ENCODE measurements at regions not wholly inside any gene's neighbourhood (a gene's known extent, or its start where the extent isn't known, plus 50 kb on each side); places are given as distances from the start of the nearest gene placed in this dataset.
"Not testable (repeated sequence)": the region's sequence is repeated elsewhere in the genome, so short reads cannot be mapped to it uniquely, and the experiment has no call there.

DNA sequence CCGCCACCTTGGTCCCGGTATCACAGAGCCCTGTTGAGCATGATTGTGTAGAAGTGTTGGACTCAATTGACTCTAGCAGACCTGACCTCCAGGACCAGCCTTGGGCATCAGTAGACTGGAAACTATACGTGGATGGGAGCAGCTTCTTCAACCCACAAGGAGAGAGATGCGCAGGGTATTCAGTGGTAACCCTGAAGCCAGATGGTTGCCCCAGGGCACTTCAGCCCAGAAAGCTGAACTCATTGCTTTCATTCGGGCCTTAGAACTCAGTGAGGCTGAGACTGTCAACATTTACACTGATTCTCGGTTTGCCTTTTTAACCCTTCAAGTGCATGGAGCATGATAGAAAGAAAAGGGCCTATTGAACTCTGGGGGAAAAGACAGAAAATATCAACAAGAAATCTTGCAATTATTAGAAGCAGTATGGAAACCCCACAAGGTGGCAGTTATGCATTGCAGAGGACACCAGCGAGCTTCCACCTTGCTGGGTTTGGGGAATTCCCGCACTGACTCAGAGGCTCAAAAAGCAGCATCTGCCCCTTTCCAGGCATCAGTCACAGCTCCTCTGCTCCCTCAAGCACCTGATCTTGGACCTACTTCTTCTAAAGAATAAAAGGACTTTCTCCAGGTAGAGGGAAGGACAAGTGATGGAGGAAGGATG, 83.3 kb upstream of the TANC1 start:
- H3K79me2 ChIP-seq (ENCODE audit: insufficient read depth, low read length); H4K5ac ChIP-seq (ENCODE audit: insufficient read length, low read depth, low read length); H3K9me3 ChIP-seq (ENCODE audit: control insufficient read depth, low read depth, low read length); DNase-seq; H2BK5ac ChIP-seq (ENCODE audit: insufficient read length, low read length); H3K4me1 ChIP-seq (ENCODE audit: insufficient read depth, low read length); H3K4me3 Mint-ChIP-seq; H3K4ac ChIP-seq (ENCODE audit: low read depth, low read length); H2AK5ac ChIP-seq (ENCODE audit: insufficient read length, low read length); H3K27me3 Mint-ChIP-seq (ENCODE audit: low read depth); H2BK120ac ChIP-seq (ENCODE audit: low read depth, low read length, poor library complexity, severe bottlenecking); H3K56ac ChIP-seq (ENCODE audit: insufficient read length, low read depth, low read length); H3K9ac ChIP-seq (ENCODE audit: extremely low read depth, insufficient read length, low read length); H4K8ac ChIP-seq (replicated peaks; ENCODE audit: insufficient read length, low read depth, low read length); H2BK20ac ChIP-seq (ENCODE audit: low read depth, low read length, poor library complexity, severe bottlenecking); H3K23me2 ChIP-seq (ENCODE audit: insufficient read length, low read depth, low read length, poor library complexity, severe bottlenecking); H3K36me3 Mint-ChIP-seq (ENCODE audit: insufficient read depth in 1 of 3, low read depth in 3 of 3); H3K23ac ChIP-seq (ENCODE audit: insufficient read length, low read depth, low read length); H2BK15ac ChIP-seq (ENCODE audit: low read depth, low read length); H4K20me1 ChIP-seq (ENCODE audit: control insufficient read depth, insufficient read depth, insufficient read length); H2BK12ac ChIP-seq (ENCODE audit: insufficient read length, low read depth, low read length); H3K79me1 ChIP-seq (ENCODE audit: insufficient read depth, low read depth, low read length, poor library complexity, severe bottlenecking); H3K9me3 Mint-ChIP-seq; H3K4me2 ChIP-seq (ENCODE audit: insufficient read depth, insufficient read length, low read length); H3T11ph ChIP-seq (ENCODE audit: low read length); H4K91ac ChIP-seq (ENCODE audit: insufficient read length, low read depth, low read length); H3K27ac ChIP-seq (ENCODE audit: insufficient read length, low read depth, low read length); H3K14ac ChIP-seq (ENCODE audit: insufficient read depth, low read length); H3K27me3 ChIP-seq (ENCODE audit: insufficient read depth, low read length); H3K27ac Mint-ChIP-seq; H3K18ac ChIP-seq (ENCODE audit: insufficient read length, low read depth, low read length); H2AFZ ChIP-seq (ENCODE audit: low read length): not testable (repeated sequence)
- no CpG with 5 or more reads among the region's 8 CpGs for WGBS (ENCODE audit: extremely low coverage, insufficient read length, low lambda C conversion rate)
- peaks cover 5 to 14% of the 10 kb centered on the region in 2 experiments; a peak in 1 of 4 replicates for H3K4me1 Mint-ChIP-seq

DNA sequence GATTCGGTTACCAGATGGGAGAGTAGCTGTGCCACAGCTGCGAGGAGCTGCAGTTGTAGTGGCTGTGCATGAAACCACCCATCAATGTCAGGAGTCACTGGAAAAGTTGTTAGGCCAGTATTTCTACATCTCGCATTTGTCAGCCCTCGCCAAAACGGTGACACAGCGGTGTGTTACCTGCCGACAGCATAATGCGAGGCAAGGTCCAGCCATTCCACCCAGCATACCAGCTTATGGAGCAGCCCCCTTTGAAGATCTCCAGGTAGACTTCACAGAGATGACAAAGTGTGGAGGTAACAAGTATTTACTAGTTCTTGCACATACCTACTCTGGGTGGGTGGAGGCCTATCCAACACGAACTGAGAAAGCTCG, 82.8 kb upstream of the TANC1 start:
- not testable (repeated sequence) for H3K9me3 ChIP-seq (ENCODE audit: control insufficient read depth, low read depth, low read length); H3K36me3 Mint-ChIP-seq (ENCODE audit: insufficient read depth in 1 of 3, low read depth in 3 of 3); H3K18ac ChIP-seq (ENCODE audit: insufficient read length, low read depth, low read length); H3K4ac ChIP-seq (ENCODE audit: low read depth, low read length); H3K79me2 ChIP-seq (ENCODE audit: insufficient read depth, low read length); H2BK120ac ChIP-seq (ENCODE audit: low read depth, low read length, poor library complexity, severe bottlenecking); H3K27me3 ChIP-seq (ENCODE audit: insufficient read depth, low read length); H2BK5ac ChIP-seq (ENCODE audit: insufficient read length, low read length); H3K4me3 Mint-ChIP-seq; H2BK15ac ChIP-seq (ENCODE audit: low read depth, low read length); H4K91ac ChIP-seq (ENCODE audit: insufficient read length, low read depth, low read length); H2AFZ ChIP-seq (ENCODE audit: low read length); H4K8ac ChIP-seq (replicated peaks; ENCODE audit: insufficient read length, low read depth, low read length); H4K5ac ChIP-seq (ENCODE audit: insufficient read length, low read depth, low read length); H3K56ac ChIP-seq (ENCODE audit: insufficient read length, low read depth, low read length); H3K27ac ChIP-seq (ENCODE audit: insufficient read length, low read depth, low read length); H3T11ph ChIP-seq (ENCODE audit: low read length); H2BK20ac ChIP-seq (ENCODE audit: low read depth, low read length, poor library complexity, severe bottlenecking); H2AK5ac ChIP-seq (ENCODE audit: insufficient read length, low read length); H3K79me1 ChIP-seq (ENCODE audit: insufficient read depth, low read depth, low read length, poor library complexity, severe bottlenecking); H3K23me2 ChIP-seq (ENCODE audit: insufficient read length, low read depth, low read length, poor library complexity, severe bottlenecking); H2BK12ac ChIP-seq (ENCODE audit: insufficient read length, low read depth, low read length); H3K9me3 Mint-ChIP-seq; H3K27ac Mint-ChIP-seq; H3K9ac ChIP-seq (ENCODE audit: extremely low read depth, insufficient read length, low read length); H3K4me1 ChIP-seq (ENCODE audit: insufficient read depth, low read length); H4K20me1 ChIP-seq (ENCODE audit: control insufficient read depth, insufficient read depth, insufficient read length); H3K14ac ChIP-seq (ENCODE audit: insufficient read depth, low read length); DNase-seq; H3K27me3 Mint-ChIP-seq (ENCODE audit: low read depth); H3K23ac ChIP-seq (ENCODE audit: insufficient read length, low read depth, low read length); H3K4me2 ChIP-seq (ENCODE audit: insufficient read depth, insufficient read length, low read length)
- H3K4me1 Mint-ChIP-seq, result peaks cover 5 to 14% of the 10 kb centered on the region in 2 experiments; a peak in 1 of 4 replicates
- WGBS (ENCODE audit: extremely low coverage, insufficient read length, low lambda C conversion rate), result no CpG with 5 or more reads among the region's 10 CpGs
